Common myeloid progenitor, CD34-positive (primary cell): ENCODE measurements at regions not wholly inside any gene's neighbourhood (a gene's known extent, or its start where the extent isn't known, plus 50 kb on each side); places are given as distances from the start of the nearest gene placed in this dataset.

Experiments used
- CTCF ChIA-PET: fragments of 350-600 bp; sonication (Branson Sonifier 250); formaldehyde crosslinking; loops from one replicate; lab custom pipeline; 2021; ENCODE audit warnings: antibody characterized with exemption; lab: Charles Lee
- POLR2A ChIA-PET: fragments of 350-600 bp; sonication (Branson Sonifier 250); formaldehyde crosslinking; loops from one replicate; lab custom pipeline; 2021; ENCODE audit warnings: antibody characterized with exemption; lab: Charles Lee
- DNase-seq, 3 donors: peaks; one replicate each; pipeline versions ENCODE4 v3.0.0 to v3.0.0-alpha.2; 2013
- H3K27ac ChIP-seq, 2 experiments: 1 replicate in 1 of 2; 2 replicates in 1 of 2; pipeline ENCODE4 v1.7.0; 2013; ENCODE audit warnings: inconsistent platforms in 2 of 2, low read length in 2 of 2, mild to moderate bottlenecking in 2 of 2, low read depth in 1 of 2, moderate library complexity in 1 of 2; ENCODE audit not compliant: severe bottlenecking in 2 of 2, insufficient read depth in 1 of 2, poor library complexity in 1 of 2
- H3K27me3 ChIP-seq, 5 experiments: replicated peaks in 2 of 5; 1 replicate in 3 of 5; 2 replicates in 2 of 5; pipeline versions ENCODE4 v1.6.1 to v1.7.0; 2013; ENCODE audit warnings: low read length in 4 of 5, mild to moderate bottlenecking in 2 of 5, moderate library complexity in 2 of 5, inconsistent platforms in 1 of 5; ENCODE audit not compliant: insufficient read depth in 5 of 5, control insufficient read depth in 4 of 5
- H3K36me3 ChIP-seq, 4 experiments: 1 replicate in 2 of 4; 2 replicates in 2 of 4; pipeline versions ENCODE4 v1.6.1 to v1.7.0; 2013; ENCODE audit warnings: low read length in 3 of 4, control low read depth in 1 of 4, mild to moderate bottlenecking in 1 of 4; ENCODE audit not compliant: control insufficient read depth in 4 of 4, insufficient read depth in 4 of 4
- H3K4me1 ChIP-seq, 4 experiments: 1 replicate in 3 of 4; 2 replicates in 1 of 4; pipeline versions ENCODE4 v1.6.1 to v1.7.1; 2013; ENCODE audit warnings: low read length in 3 of 4, mild to moderate bottlenecking in 3 of 4, control low read depth in 1 of 4, inconsistent platforms in 1 of 4, moderate library complexity in 1 of 4; ENCODE audit not compliant: control insufficient read depth in 4 of 4, insufficient read depth in 4 of 4; ENCODE audit errors: control extremely low read depth in 1 of 4
- H3K4me3 ChIP-seq, 7 experiments: 1 replicate in 4 of 7; 2 replicates in 3 of 7; pipeline versions ENCODE4 v1.5.1 to v1.7.0; 2013; ENCODE audit warnings: mild to moderate bottlenecking in 7 of 7, low read length in 6 of 7, moderate library complexity in 6 of 7, inconsistent platforms in 2 of 7, low read depth in 2 of 7, control low read depth in 1 of 7; ENCODE audit not compliant: insufficient read depth in 4 of 7, control insufficient read depth in 1 of 7; ENCODE audit errors: extremely low read depth in 1 of 7
- H3K9me3 ChIP-seq, 5 experiments: 1 replicate in 4 of 5; 2 replicates in 1 of 5; pipeline versions ENCODE4 v1.6.1 to v1.7.1; 2013; ENCODE audit warnings: low read length in 4 of 5, mild to moderate bottlenecking in 2 of 5, inconsistent platforms in 1 of 5, low read depth in 1 of 5, moderate library complexity in 1 of 5; ENCODE audit not compliant: control insufficient read depth in 4 of 5, insufficient read depth in 2 of 5; ENCODE audit errors: control extremely low read depth in 1 of 5
- WGBS: methylation state at CpG from one replicate; pipeline ENCODE4 v1.1.5; 2013; ENCODE audit not compliant: insufficient coverage; 5-methylcytosine and 5-hydroxymethylcytosine counted together

DNA sequence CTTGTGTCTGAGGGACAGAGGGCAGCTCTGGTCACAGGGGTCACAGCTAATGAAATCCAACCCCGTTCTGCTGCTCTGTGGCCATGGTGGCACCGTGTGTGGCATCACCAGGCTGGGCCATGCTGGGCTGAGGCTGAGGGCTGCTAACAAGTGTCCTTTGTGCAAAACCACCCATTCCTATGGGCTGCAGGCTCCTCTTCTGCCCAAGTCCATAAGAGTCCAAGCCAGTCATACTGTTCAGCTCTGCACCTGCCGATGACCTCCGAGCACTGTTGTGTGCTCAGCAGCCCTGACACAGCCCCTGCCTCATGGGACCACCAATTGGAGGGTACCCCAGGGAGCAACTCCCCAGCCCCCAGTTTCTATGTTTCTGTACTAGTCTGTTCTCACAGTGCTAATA, 133.1 kb downstream of the WDR11 start:
- Histone ChIP-seq H3K27ac (no peak overlapping the region), H3K4me3 (no peak overlapping the region), H3K4me1 (peaks cover 0 to 10% (median 2%) of the 10 kb centered on the region in 4 experiments), H3K27me3 (peaks cover 2 to 43% (median 15%) of the 10 kb centered on the region in 5 experiments), H3K9me3 (peaks cover 0 to 12% (median 7%) of the 10 kb centered on the region in 5 experiments), H3K36me3 (no peaks in the 10 kb centered on the region)
- ChIA-PET POLR2A (no interaction called here), CTCF (no interaction called here)
- WGBS: 94% methylated on average over 4 of the region's 4 CpGs
- DNase-seq: no peak

- peaks cover 0 to 26% (median 23%) of the 10 kb centered on the region in 5 experiments for H3K9me3 ChIP-seq
- WGBS: 50% methylated on average over 2 of the region's 2 CpGs
These were observed 136.2 kb downstream of the WDR11 start for GRCh38 chr10:120987359-120987758.

GRCh38 chr10:120988751-120989150, 137.6 kb downstream of the WDR11 start:
- Histone ChIP-seq H3K27me3 (peaks cover 0 to 8% (median 0%) of the 10 kb centered on the region in 5 experiments), H3K9me3 (peaks cover 0 to 26% (median 23%) of the 10 kb centered on the region in 5 experiments), H3K4me1 (peaks cover 0 to 2% (median 0%) of the 10 kb centered on the region in 4 experiments), H3K4me3 (no peak overlapping the region), H3K27ac (no peak overlapping the region), H3K36me3 (no peaks in the 10 kb centered on the region)
- ChIA-PET POLR2A (no interaction called here), CTCF (no interaction called here)
- 83% methylated on average over 2 of the region's 3 CpGs for WGBS
- no peak for DNase-seq

More at GRCh38 chr10:120987359-120987758, 136.2 kb downstream of the WDR11 start:
- H3K4me3 ChIP-seq: no peak overlapping the region
- peaks cover 0 to 2% (median 0%) of the 10 kb centered on the region in 4 experiments for H3K4me1 ChIP-seq
- H3K36me3 ChIP-seq: no peaks in the 10 kb centered on the region
- ChIA-PET POLR2A (no interaction called here), CTCF (no interaction called here)
- DNase-seq: no peak
- no peak overlapping the region for H3K27ac ChIP-seq
- peaks cover 0 to 12% (median 0%) of the 10 kb centered on the region in 5 experiments for H3K27me3 ChIP-seq

DNA sequence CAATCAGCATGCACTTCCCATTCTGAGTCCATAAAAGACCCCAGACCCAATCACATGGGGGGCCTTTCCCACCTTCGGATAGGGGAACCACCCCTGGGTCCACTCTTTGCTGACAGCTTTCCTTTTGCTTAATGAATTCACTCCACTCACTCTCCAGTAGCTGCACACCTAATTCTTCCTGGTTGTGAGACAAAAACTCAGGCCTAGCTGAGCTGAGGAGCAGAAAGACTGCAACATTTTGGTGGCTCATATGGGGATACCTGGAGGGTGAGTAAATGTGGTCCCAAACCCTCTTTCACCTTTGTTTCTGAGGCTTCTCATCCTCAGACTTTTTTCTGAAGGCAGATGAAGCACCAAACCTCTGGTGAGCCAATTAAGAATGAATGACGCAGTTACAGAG, 138.1 kb downstream of the WDR11 start:
- DNase-seq: no peak
- Histone ChIP-seq H3K27me3 (peaks cover 0 to 7% (median 0%) of the 10 kb centered on the region in 5 experiments), H3K27ac (no peak overlapping the region), H3K9me3 (peaks cover 0 to 29% (median 23%) of the 10 kb centered on the region in 5 experiments), H3K36me3 (no peaks in the 10 kb centered on the region), H3K4me3 (no peak overlapping the region), H3K4me1 (peaks cover 0 to 2% (median 0%) of the 10 kb centered on the region in 4 experiments)
- WGBS: 92% methylated on average over 2 of the region's 2 CpGs
- CTCF ChIA-PET: no interaction called here
- POLR2A ChIA-PET: no interaction called here

DNA sequence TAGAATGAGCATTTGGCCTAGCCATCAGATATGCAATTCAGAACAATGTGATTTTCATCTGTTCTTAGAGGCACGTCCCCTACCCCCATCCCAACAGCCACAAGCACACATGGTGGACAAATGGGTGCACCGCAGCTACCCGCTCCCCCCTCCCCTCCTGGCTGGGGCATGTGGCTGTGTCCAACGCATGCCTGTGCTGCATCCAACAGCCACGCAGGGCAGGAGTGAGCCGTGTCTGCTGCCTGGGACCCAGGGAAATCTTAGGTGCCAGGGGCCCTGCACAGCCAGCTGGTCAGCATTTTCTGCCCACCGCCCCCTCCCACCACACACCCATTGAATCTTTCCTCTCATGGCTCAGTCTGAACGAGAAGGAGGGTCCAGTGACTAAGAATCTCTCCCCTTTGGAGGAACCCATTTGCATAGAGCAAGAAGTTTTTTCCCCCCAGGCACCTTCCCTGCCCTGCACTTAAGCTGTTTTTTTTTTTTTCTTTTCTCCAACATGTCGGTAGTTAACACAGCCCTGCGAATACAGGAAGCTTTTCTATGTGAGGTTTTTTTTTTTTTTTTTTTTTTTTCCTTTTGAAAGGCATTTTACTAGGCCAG, 138.9 kb downstream of the WDR11 start:
- H3K9me3 ChIP-seq: peaks cover 0 to 36% (median 23%) of the 10 kb centered on the region in 5 experiments
- DNase-seq: no peak
- no peak overlapping the region for H3K27ac ChIP-seq
- CTCF ChIA-PET: interaction anchor here (0.6 kb wide), 1 partner anchor 90 kb away, joined by 3 read pairs; no protein-coding TSS in a partner anchor
- H3K27me3 ChIP-seq: peaks cover 0 to 4% (median 0%) of the 10 kb centered on the region in 5 experiments
- WGBS: 95% methylated on average over 7 of the region's 10 CpGs
- H3K4me1 ChIP-seq: peaks cover 0 to 2% (median 0%) of the 10 kb centered on the region in 4 experiments
- POLR2A ChIA-PET: no interaction called here
- no peak overlapping the region for H3K4me3 ChIP-seq
- H3K36me3 ChIP-seq: no peaks in the 10 kb centered on the region

DNA sequence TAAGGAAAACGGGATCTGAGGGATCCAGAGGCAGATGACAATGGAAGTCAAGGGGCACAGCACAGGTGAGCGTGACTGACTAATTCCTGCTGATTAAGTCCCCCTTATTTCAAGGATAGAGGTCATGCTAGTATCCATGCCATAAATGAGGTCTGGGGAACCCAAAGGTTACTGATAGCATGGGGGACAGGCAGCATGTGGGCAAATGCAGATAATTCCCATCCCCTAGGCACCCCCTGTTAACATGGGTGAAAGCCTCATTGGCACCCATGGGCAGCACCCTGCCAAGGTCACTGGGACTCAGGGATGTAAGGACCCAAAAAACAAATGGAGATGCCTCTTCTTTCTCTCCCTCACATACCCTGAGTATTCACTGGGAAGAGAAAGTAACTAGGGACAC, 139.7 kb downstream of the WDR11 start:
- Histone ChIP-seq H3K4me1 (peaks cover 0 to 2% (median 0%) of the 10 kb centered on the region in 4 experiments), H3K27me3 (peaks cover 0 to 4% (median 0%) of the 10 kb centered on the region in 5 experiments), H3K4me3 (no peak overlapping the region), H3K9me3 (peaks cover 0 to 38% (median 23%) of the 10 kb centered on the region in 5 experiments), H3K36me3 (no peaks in the 10 kb centered on the region), H3K27ac (no peak overlapping the region)
- POLR2A ChIA-PET: no interaction called here
- no peak for DNase-seq
- 100% methylated on average over 2 of the region's 2 CpGs for WGBS
- CTCF ChIA-PET: interaction anchor here (0.8 kb wide), 1 partner anchor 617 kb away, joined by 5 read pairs; no protein-coding TSS in a partner anchor

- DNase-seq: no peak
- Histone ChIP-seq H3K27ac (no peak overlapping the region), H3K4me3 (no peak overlapping the region), H3K4me1 (no peaks in the 10 kb centered on the region), H3K9me3 (peaks cover 0 to 35% (median 21%) of the 10 kb centered on the region in 5 experiments), H3K36me3 (no peaks in the 10 kb centered on the region), H3K27me3 (peaks cover 0 to 4% (median 0%) of the 10 kb centered on the region in 5 experiments)
- ChIA-PET CTCF (interaction anchor here (0.6 to 1.2 kb wide), 2 partner anchors 7 to 696 kb away, joined by 3 to 4 read pairs; no protein-coding TSS in a partner anchor), POLR2A (no interaction called here)
- WGBS: 100% methylated on average over 1 of the region's 2 CpGs
These were observed 141.9 kb downstream of the WDR11 start for GRCh38 chr10:120993089-120993488.
